ENCODE measurements at regions not wholly inside any gene's neighbourhood (a gene's known extent, or its start where the extent isn't known, plus 50 kb on each side); places are given as distances from the start of the nearest gene placed in this dataset.

DNA sequence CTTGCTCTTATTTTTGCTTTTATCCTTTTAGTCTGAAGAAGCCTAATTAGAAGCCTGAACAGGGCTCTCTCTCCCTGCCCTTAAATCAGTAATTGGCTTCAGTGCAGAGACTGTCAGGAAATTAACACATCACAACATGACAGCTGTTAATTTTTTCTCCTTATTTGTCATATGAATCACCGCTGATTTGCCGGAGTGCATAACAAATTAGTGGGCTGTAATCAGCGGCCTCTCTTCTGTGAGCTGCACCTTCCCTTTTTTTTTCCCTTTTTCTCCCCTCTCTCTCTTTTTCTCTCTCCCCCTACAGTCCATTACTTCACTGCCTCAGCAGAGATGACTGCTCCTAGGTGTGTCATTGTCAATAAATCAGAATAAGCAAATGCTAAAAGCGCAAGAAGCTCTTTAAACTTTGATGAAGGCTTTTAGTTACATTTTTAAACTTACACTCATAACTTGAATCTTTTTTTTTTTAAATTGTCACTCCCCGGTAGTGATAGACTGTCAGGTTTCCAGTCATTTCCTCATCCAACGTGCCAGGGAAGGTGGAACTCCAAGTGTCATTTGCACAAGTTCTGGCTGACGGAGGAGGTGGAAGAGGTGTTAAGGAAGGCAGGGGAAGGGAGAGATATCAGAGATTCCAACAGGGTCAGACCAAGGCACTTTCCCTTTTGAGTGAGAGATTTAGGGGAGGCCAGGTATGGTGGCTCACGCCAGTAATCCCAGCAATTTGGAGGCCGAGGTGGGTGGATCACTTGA lies 197.1 kb upstream of the TSHZ3 start:
- no peak for TF ChIP-seq JUNB (IDR thresholded peaks at IDR 0.05)
- TF ChIP-seq FOXS1 (CRISPR knock-in tag; IDR thresholded peaks at IDR 0.05) = no peak
- TF ChIP-seq HOXB13 (CRISPR knock-in tag; IDR thresholded peaks at IDR 0.05; ENCODE audit: low read depth) = no peak
- TF ChIP-seq RAD21 (conservative IDR thresholded peaks at IDR 0.05 in 1 of 2, IDR thresholded peaks at IDR 0.05 in 1 of 2) = no peak
- TF ChIP-seq KDM5A (IDR thresholded peaks at IDR 0.05) = no peak
- TF ChIP-seq, protein P1, sequence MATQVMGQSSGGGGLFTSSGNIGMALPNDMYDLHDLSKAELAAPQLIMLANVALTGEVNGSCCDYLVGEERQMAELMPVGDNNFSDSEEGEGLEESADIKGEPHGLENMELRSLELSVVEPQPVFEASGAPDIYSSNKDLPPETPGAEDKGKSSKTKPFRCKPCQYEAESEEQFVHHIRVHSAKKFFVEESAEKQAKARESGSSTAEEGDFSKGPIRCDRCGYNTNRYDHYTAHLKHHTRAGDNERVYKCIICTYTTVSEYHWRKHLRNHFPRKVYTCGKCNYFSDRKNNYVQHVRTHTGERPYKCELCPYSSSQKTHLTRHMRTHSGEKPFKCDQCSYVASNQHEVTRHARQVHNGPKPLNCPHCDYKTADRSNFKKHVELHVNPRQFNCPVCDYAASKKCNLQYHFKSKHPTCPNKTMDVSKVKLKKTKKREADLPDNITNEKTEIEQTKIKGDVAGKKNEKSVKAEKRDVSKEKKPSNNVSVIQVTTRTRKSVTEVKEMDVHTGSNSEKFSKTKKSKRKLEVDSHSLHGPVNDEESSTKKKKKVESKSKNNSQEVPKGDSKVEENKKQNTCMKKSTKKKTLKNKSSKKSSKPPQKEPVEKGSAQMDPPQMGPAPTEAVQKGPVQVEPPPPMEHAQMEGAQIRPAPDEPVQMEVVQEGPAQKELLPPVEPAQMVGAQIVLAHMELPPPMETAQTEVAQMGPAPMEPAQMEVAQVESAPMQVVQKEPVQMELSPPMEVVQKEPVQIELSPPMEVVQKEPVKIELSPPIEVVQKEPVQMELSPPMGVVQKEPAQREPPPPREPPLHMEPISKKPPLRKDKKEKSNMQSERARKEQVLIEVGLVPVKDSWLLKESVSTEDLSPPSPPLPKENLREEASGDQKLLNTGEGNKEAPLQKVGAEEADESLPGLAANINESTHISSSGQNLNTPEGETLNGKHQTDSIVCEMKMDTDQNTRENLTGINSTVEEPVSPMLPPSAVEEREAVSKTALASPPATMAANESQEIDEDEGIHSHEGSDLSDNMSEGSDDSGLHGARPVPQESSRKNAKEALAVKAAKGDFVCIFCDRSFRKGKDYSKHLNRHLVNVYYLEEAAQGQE (IDR thresholded peaks at IDR 0.05) = no peak
- no peak for TF ChIP-seq SMC3 (IDR thresholded peaks at IDR 0.05)
- TF ChIP-seq HOXB5 (CRISPR knock-in tag; IDR thresholded peaks at IDR 0.05) = no peak
- TF ChIP-seq, protein P2, sequence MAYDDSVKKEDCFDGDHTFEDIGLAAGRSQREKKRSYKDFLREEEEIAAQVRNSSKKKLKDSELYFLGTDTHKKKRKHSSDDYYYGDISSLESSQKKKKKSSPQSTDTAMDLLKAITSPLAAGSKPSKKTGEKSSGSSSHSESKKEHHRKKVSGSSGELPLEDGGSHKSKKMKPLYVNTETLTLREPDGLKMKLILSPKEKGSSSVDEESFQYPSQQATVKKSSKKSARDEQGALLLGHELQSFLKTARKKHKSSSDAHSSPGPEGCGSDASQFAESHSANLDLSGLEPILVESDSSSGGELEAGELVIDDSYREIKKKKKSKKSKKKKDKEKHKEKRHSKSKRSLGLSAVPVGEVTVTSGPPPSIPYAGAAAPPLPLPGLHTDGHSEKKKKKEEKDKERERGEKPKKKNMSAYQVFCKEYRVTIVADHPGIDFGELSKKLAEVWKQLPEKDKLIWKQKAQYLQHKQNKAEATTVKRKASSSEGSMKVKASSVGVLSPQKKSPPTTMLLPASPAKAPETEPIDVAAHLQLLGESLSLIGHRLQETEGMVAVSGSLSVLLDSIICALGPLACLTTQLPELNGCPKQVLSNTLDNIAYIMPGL (CRISPR knock-in tag; IDR thresholded peaks at IDR 0.05; ENCODE audit: borderline replicate concordance) = no peak
- TF ChIP-seq HOXA7 (CRISPR knock-in tag; IDR thresholded peaks at IDR 0.05) = no peak
- TF ChIP-seq, protein P3, sequence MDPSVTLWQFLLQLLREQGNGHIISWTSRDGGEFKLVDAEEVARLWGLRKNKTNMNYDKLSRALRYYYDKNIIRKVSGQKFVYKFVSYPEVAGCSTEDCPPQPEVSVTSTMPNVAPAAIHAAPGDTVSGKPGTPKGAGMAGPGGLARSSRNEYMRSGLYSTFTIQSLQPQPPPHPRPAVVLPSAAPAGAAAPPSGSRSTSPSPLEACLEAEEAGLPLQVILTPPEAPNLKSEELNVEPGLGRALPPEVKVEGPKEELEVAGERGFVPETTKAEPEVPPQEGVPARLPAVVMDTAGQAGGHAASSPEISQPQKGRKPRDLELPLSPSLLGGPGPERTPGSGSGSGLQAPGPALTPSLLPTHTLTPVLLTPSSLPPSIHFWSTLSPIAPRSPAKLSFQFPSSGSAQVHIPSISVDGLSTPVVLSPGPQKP (IDR thresholded peaks at IDR 0.05; ENCODE audit: low read depth, low read length) = no peak
- no peak for TF ChIP-seq KDM1A (IDR thresholded peaks at IDR 0.05; ENCODE audit: low read depth)
- TF ChIP-seq, protein P4, sequence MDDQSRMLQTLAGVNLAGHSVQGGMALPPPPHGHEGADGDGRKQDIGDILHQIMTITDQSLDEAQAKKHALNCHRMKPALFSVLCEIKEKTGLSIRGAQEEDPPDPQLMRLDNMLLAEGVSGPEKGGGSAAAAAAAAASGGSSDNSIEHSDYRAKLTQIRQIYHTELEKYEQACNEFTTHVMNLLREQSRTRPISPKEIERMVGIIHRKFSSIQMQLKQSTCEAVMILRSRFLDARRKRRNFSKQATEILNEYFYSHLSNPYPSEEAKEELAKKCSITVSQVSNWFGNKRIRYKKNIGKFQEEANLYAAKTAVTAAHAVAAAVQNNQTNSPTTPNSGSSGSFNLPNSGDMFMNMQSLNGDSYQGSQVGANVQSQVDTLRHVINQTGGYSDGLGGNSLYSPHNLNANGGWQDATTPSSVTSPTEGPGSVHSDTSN (IDR thresholded peaks at IDR 0.05) = no peak
- TF ChIP-seq CBX8 (IDR thresholded peaks at IDR 0.05) = no peak
- no peak for TF ChIP-seq RCOR1 (IDR thresholded peaks at IDR 0.05; ENCODE audit: low read depth, low read length)
- TF ChIP-seq NR3C1 (IDR thresholded peaks at IDR 0.05) = no peak
- FAIRE-seq (no peak), DNase-seq (ENCODE audit: low read depth in 1 of 2, low spot score in 1 of 2) (no peak), ATAC-seq (no peak)
- Histone ChIP-seq H3K4me1 (no peaks in the 10 kb centered on the region), H3K4me3 (no peak overlapping the region), H3K9me3 (peaks cover 17% of the 10 kb centered on the region), H3K4me2 (no peak overlapping the region), H3K27ac (no peak overlapping the region)
- WGBS (ENCODE audit: missing lambda C conversion rate) = 11% methylated on average over 9 of the region's 9 CpGs
- CTCF ChIA-PET = interaction anchor here (0.7 to 1.1 kb wide), 2 partner anchors 22 to 679 kb away, joined by 3 read pairs; no protein-coding TSS in a partner anchor
- POLR2A ChIA-PET = no interaction called here

DNA sequence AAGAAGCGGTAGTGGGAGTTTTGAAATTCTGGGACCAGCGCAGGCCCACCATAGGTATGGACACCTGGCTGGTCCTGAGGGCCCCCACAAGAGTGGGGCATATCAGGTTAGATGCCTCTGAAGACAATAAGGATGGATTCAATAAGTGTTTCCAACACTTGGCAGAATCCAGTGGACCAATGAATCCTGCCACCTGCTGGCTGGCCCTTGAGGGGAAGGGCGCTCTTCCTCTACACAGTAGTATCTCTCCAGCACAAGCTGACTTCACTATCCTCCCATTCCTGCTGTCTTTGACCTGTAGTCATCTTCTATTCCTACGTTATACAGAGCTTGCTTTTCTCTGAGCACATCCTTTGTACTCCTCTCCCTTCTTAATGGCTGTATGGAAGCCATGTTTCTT lies 199.7 kb upstream of the TSHZ3 start:
- POLR2A ChIA-PET = no interaction called here

More for the DNA sequence above, 199.7 kb upstream of the TSHZ3 start:
- WGBS (ENCODE audit: missing lambda C conversion rate) = 8% methylated on average over 4 of the region's 4 CpGs
- Histone ChIP-seq H3K4me1 (no peaks in the 10 kb centered on the region), H3K4me2 (no peak overlapping the region), H3K4me3 (no peak overlapping the region), H3K27ac (no peak overlapping the region), H3K9me3 (peaks cover 19% of the 10 kb centered on the region; the same call in 2 of the 3 replicates)
- ATAC-seq (peak in 1 of 2 experiments; percentile 59; a peak in 3 of 6 replicates), DNase-seq (ENCODE audit: low read depth in 1 of 2, low spot score in 1 of 2) (peak in 1 of 2 experiments; percentile 33), FAIRE-seq (no peak)
- CTCF ChIA-PET = interaction anchor here (0.5 to 1.5 kb wide), 9 partner anchors 10 to 882 kb away, joined by 3 to 5 read pairs (median 3); no protein-coding TSS in a partner anchor
- TF ChIP-seq HOXA7 (CRISPR knock-in tag; IDR thresholded peaks at IDR 0.05) = no peak
- no peak for TF ChIP-seq ZC3H11A (IDR thresholded peaks at IDR 0.05)
- peak in 1 of 2 experiments; percentile 42; a peak in 2 of 5 replicates for TF ChIP-seq RAD21 (conservative IDR thresholded peaks at IDR 0.05 in 1 of 2, IDR thresholded peaks at IDR 0.05 in 1 of 2)
- no peak for TF ChIP-seq NPAS2 (CRISPR knock-in tag; IDR thresholded peaks at IDR 0.05; ENCODE audit: borderline replicate concordance)
- TF ChIP-seq, protein P4 (IDR thresholded peaks at IDR 0.05) = no peak
- TF ChIP-seq SMC3 (IDR thresholded peaks at IDR 0.05) = 0 out of 3 replicates have a peak, but pooled peaks have one; percentile 23
- no peak for TF ChIP-seq KDM5A (IDR thresholded peaks at IDR 0.05)
- no peak for TF ChIP-seq RCOR1 (IDR thresholded peaks at IDR 0.05; ENCODE audit: low read depth, low read length)

All from A549 (cell line).